Gastroesophageal sphincter (tissue), 3 donors: ENCODE measurements at regions not wholly inside any gene's neighbourhood (a gene's known extent, or its start where the extent isn't known, plus 50 kb on each side); places are given as distances from the start of the nearest gene placed in this dataset.

Source experiments
- CTCF ChIP-seq, 4 experiments: fragments of 200-600 bp in 2 of 4; fragments of 450-650 bp in 2 of 4; sonication (generic) in 1 of 4; IDR thresholded peaks; one replicate each; pipeline ENCODE4 v1.5.1; 2017 to 2019; ENCODE audit warnings: antibody characterized with exemption in 4 of 4, mild to moderate bottlenecking in 2 of 4, moderate library complexity in 2 of 4
- EP300 ChIP-seq: sonication (generic); formaldehyde crosslinking; IDR thresholded peaks from one replicate; pipeline ENCODE4 v1.6.1; 2017; ENCODE audit warnings: antibody characterized with exemption, mild to moderate bottlenecking
- POLR2AphosphoS5 ChIP-seq: sonication (generic); formaldehyde crosslinking; IDR thresholded peaks from one replicate; pipeline ENCODE4 v1.6.1; 2017; ENCODE audit warnings: antibody characterized with exemption

DNA sequence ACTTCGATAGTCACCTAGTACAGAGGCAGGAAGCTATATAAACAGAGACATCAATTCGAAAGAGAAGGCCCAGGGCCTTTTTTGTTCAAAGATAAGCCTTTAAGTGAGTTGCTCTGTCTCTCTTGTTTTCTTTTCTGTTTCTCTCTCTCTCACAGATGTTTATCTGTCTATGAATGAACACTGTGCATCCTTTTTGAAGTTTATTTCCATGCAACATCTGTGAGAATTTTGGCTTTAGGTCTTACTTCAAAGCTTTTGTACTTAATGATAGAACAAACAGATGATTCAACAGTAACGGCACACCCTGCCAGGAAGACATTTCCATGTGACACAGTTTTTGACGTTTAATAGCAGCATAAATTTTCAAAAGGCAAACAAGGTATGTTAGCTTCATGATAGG, 1413.1 kb upstream of the CDH6 start:
- TF ChIP-seq CTCF (IDR thresholded peaks at IDR 0.05) (no peak), POLR2AphosphoS5 (no peak), EP300 (no peak)
